H4 (cell line): ENCODE measurements at regions not wholly inside any gene's neighbourhood (a gene's known extent, or its start where the extent isn't known, plus 50 kb on each side); places are given as distances from the start of the nearest gene placed in this dataset.
"Not testable (repeated sequence)": the region's sequence is repeated elsewhere in the genome, so short reads cannot be mapped to it uniquely, and the experiment has no call there.

ENCODE experiments used
- DNase-seq: peaks from one replicate; pipeline ENCODE4 v3.0.0-alpha.2; 2015; ENCODE audit warnings: low spot score

DNA sequence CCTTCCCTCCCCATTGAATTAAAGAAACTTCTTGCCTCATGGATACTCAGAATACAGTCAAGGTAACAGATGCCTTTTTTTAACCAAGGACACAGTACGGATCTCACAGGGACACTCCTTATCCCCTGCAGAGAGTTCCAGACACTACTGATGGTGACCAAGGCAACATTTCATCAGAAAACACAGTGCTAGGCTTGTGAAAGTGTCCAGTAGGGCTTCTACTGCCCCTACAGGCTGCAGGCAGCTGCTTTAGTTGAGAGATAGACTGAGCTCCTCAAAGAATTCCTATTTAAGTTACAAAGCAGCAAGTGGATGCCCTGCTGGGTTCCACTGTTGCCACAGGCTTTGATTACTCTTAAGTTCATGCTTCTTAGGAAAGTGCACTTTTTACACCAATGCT, 2137.8 kb upstream of the DEFB115 start:
- DNase-seq, result peak; percentile 51

DNA sequence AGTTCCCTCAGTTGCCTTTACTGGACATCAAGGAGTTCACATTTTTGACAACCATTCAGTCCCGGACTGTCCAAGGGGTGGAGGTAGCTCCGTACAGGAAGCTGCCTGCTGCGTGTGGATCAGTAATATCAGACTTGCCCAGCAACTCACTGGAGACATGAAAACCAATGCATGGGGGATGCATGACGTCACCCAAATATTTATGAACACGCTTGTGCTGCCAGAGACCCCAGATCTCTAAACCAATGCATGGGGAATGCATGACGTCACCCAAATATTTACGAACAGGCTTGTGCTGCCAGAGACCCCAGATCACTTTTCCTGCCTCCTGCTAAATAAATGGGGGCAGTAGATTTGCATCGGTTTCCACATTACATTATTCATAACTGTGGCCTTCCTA, 2137.4 kb upstream of the DEFB115 start:
- DNase-seq, result not testable (repeated sequence)

DNA sequence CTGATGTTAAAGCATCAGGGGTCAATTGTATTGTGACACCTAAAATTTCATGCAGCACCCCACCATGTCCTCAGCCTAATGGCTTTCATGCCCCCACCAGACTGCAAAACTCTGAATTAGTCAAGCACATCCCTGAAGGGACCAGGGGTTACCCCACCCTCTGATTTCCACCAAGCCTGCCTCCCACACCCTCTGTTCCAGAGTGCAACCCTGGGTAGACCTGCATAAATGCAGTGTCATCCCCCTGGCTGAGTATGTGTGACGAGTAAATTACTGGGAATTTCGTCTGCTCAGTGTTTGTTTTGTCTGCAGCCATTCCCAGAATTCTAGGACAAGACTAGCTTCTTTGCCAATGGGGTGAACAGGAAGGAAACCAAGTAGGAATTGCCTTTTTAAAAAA, 2136.9 kb upstream of the DEFB115 start:
- peak; percentile 85 for DNase-seq

DNA sequence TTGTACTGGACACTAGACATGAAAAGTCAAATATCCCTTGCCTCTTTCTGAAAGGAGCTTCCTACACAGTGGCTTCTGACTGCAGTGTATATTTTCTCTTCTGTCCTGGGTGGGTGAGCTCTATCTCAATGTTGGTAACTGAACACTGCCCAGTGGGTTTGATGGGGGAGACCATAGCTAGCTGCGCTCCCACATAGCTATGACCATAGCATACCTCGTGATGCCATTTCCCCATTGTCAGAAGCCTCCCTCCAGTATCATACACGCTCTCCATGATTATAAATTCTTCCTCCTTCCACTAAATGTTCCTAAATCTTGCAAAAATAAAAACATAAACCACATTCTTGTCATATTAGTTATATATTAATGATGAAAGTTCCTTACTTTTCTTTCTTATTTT, 2134.7 kb upstream of the DEFB115 start:
- not testable (repeated sequence) for DNase-seq

- no peak for DNase-seq
Measured at GRCh38 chr20:29123861-29124260, 2133.6 kb upstream of the DEFB115 start.
